ENCODE measurements at regions not wholly inside any gene's neighbourhood (a gene's known extent, or its start where the extent isn't known, plus 50 kb on each side); places are given as distances from the start of the nearest gene placed in this dataset.

- Mint-ChIP-seq H3K9me3 (no peaks in the 10 kb centered on the region), H3K36me3 (ENCODE audit: low read depth) (no peaks in the 10 kb centered on the region), H3K27ac (no peak overlapping the region), H3K4me1 (ENCODE audit: low read depth) (no peaks in the 10 kb centered on the region), H3K27me3 (ENCODE audit: low read depth) (peaks cover 2% of the 10 kb centered on the region), H3K4me3 (no peak overlapping the region)
- DNase-seq = no peak
- CTCF ChIA-PET = no interaction called here
- intact Hi-C loops (cut with micrococcal nuclease) = no loop called here
These were observed 353.5 kb downstream of the TCERG1L start for GRCh38 chr10:130958003-130958402.

- no peak overlapping the region for H3K27ac Mint-ChIP-seq
- no peaks in the 10 kb centered on the region for H3K36me3 Mint-ChIP-seq (ENCODE audit: low read depth)
These were observed 352.4 kb downstream of the TCERG1L start for GRCh38 chr10:130958981-130959751.

GRCh38 chr10:130959752-130960195 lies 351.7 kb downstream of the TCERG1L start:
- no peaks in the 10 kb centered on the region for H3K9me3 Mint-ChIP-seq
- H3K27ac Mint-ChIP-seq = no peak overlapping the region
- intact Hi-C loops (cut with micrococcal nuclease) = no loop called here
- H3K4me1 Mint-ChIP-seq (ENCODE audit: low read depth) = no peaks in the 10 kb centered on the region
- H3K36me3 Mint-ChIP-seq (ENCODE audit: low read depth) = no peaks in the 10 kb centered on the region
- no peak for DNase-seq
- H3K4me3 Mint-ChIP-seq = no peak overlapping the region
- H3K27me3 Mint-ChIP-seq (ENCODE audit: low read depth) = peaks cover 2% of the 10 kb centered on the region
- CTCF ChIA-PET = no interaction called here

More at GRCh38 chr10:130958981-130959751, 352.4 kb downstream of the TCERG1L start:
- DNase-seq = no peak
- Mint-ChIP-seq H3K27me3 (ENCODE audit: low read depth) (peaks cover 2% of the 10 kb centered on the region), H3K4me1 (ENCODE audit: low read depth) (no peaks in the 10 kb centered on the region), H3K4me3 (no peak overlapping the region), H3K9me3 (no peaks in the 10 kb centered on the region)
- CTCF ChIA-PET = no interaction called here
- intact Hi-C loops (cut with micrococcal nuclease) = no loop called here

- Mint-ChIP-seq H3K27me3 (ENCODE audit: low read depth) (peaks cover 2% of the 10 kb centered on the region), H3K4me3 (no peak overlapping the region), H3K27ac (no peak overlapping the region), H3K9me3 (no peaks in the 10 kb centered on the region), H3K4me1 (ENCODE audit: low read depth) (no peaks in the 10 kb centered on the region), H3K36me3 (ENCODE audit: low read depth) (no peaks in the 10 kb centered on the region)
- intact Hi-C loops (cut with micrococcal nuclease) = no loop called here
- CTCF ChIA-PET = no interaction called here
- no peak for DNase-seq
These were observed 351.0 kb downstream of the TCERG1L start for GRCh38 chr10:130960531-130960930.

GRCh38 chr10:130961506-130962239 lies 349.8 kb downstream of the TCERG1L start:
- CTCF ChIA-PET = no interaction called here
- peaks cover 2% of the 10 kb centered on the region for H3K27me3 Mint-ChIP-seq (ENCODE audit: low read depth)
- no peaks in the 10 kb centered on the region for H3K9me3 Mint-ChIP-seq

GRCh38 chr10:130962240-130963051 lies 349.1 kb downstream of the TCERG1L start:
- Mint-ChIP-seq H3K4me1 (ENCODE audit: low read depth) (no peaks in the 10 kb centered on the region), H3K27me3 (ENCODE audit: low read depth) (no peaks in the 10 kb centered on the region), H3K27ac (no peak overlapping the region), H3K9me3 (no peaks in the 10 kb centered on the region), H3K4me3 (no peak overlapping the region), H3K36me3 (ENCODE audit: low read depth) (no peaks in the 10 kb centered on the region)
- CTCF ChIA-PET = no interaction called here
- no peak for DNase-seq
- intact Hi-C loops (cut with micrococcal nuclease) = no loop called here

More at GRCh38 chr10:130961506-130962239, 349.8 kb downstream of the TCERG1L start:
- Mint-ChIP-seq H3K4me1 (ENCODE audit: low read depth) (no peaks in the 10 kb centered on the region), H3K4me3 (no peak overlapping the region), H3K27ac (no peak overlapping the region), H3K36me3 (ENCODE audit: low read depth) (no peaks in the 10 kb centered on the region)
- intact Hi-C loops (cut with micrococcal nuclease) = no loop called here
- no peak for DNase-seq

GRCh38 chr10:130963052-130963393 lies 348.5 kb downstream of the TCERG1L start:
- Mint-ChIP-seq H3K27me3 (ENCODE audit: low read depth) (no peaks in the 10 kb centered on the region), H3K4me1 (ENCODE audit: low read depth) (no peaks in the 10 kb centered on the region), H3K9me3 (no peaks in the 10 kb centered on the region), H3K4me3 (no peak overlapping the region), H3K36me3 (ENCODE audit: low read depth) (no peaks in the 10 kb centered on the region), H3K27ac (no peak overlapping the region)
- DNase-seq = no peak
- intact Hi-C loops (cut with micrococcal nuclease) = no loop called here
- CTCF ChIA-PET = no interaction called here

- intact Hi-C loops (cut with micrococcal nuclease) = no loop called here
- no peak overlapping the region for H3K27ac Mint-ChIP-seq
- CTCF ChIA-PET = no interaction called here
- DNase-seq = no peak
- no peaks in the 10 kb centered on the region for H3K36me3 Mint-ChIP-seq (ENCODE audit: low read depth)
- no peak overlapping the region for H3K4me3 Mint-ChIP-seq
- no peaks in the 10 kb centered on the region for H3K4me1 Mint-ChIP-seq (ENCODE audit: low read depth)
- no peaks in the 10 kb centered on the region for H3K9me3 Mint-ChIP-seq
- no peaks in the 10 kb centered on the region for H3K27me3 Mint-ChIP-seq (ENCODE audit: low read depth)
These were observed 347.6 kb downstream of the TCERG1L start for GRCh38 chr10:130963786-130964522.

- H3K9me3 Mint-ChIP-seq = no peaks in the 10 kb centered on the region
- no peak for DNase-seq
- H3K4me1 Mint-ChIP-seq (ENCODE audit: low read depth) = no peaks in the 10 kb centered on the region
- no peaks in the 10 kb centered on the region for H3K27me3 Mint-ChIP-seq (ENCODE audit: low read depth)
- no peaks in the 10 kb centered on the region for H3K36me3 Mint-ChIP-seq (ENCODE audit: low read depth)
- intact Hi-C loops (cut with micrococcal nuclease) = no loop called here
- CTCF ChIA-PET = no interaction called here
- H3K27ac Mint-ChIP-seq = no peak overlapping the region
- H3K4me3 Mint-ChIP-seq = no peak overlapping the region
These were observed 346.8 kb downstream of the TCERG1L start for GRCh38 chr10:130964771-130965170.

- Mint-ChIP-seq H3K27ac (no peak overlapping the region), H3K27me3 (ENCODE audit: low read depth) (no peaks in the 10 kb centered on the region)
These were observed 344.4 kb downstream of the TCERG1L start for GRCh38 chr10:130967161-130967560.

GRCh38 chr10:130967784-130968183 lies 343.7 kb downstream of the TCERG1L start:
- H3K27ac Mint-ChIP-seq = no peak overlapping the region
- no peaks in the 10 kb centered on the region for H3K36me3 Mint-ChIP-seq (ENCODE audit: low read depth)
- H3K9me3 Mint-ChIP-seq = no peaks in the 10 kb centered on the region
- CTCF ChIA-PET = no interaction called here
- H3K4me1 Mint-ChIP-seq (ENCODE audit: low read depth) = no peaks in the 10 kb centered on the region
- intact Hi-C loops (cut with micrococcal nuclease) = no loop called here
- no peak overlapping the region for H3K4me3 Mint-ChIP-seq
- no peak for DNase-seq
- H3K27me3 Mint-ChIP-seq (ENCODE audit: low read depth) = no peaks in the 10 kb centered on the region

More at GRCh38 chr10:130967161-130967560, 344.4 kb downstream of the TCERG1L start:
- Mint-ChIP-seq H3K9me3 (no peaks in the 10 kb centered on the region), H3K4me1 (ENCODE audit: low read depth) (no peaks in the 10 kb centered on the region), H3K4me3 (no peak overlapping the region), H3K36me3 (ENCODE audit: low read depth) (no peaks in the 10 kb centered on the region)
- intact Hi-C loops (cut with micrococcal nuclease) = no loop called here
- CTCF ChIA-PET = no interaction called here
- DNase-seq = no peak

GRCh38 chr10:130968511-130968910 lies 343.0 kb downstream of the TCERG1L start:
- no peaks in the 10 kb centered on the region for H3K4me1 Mint-ChIP-seq (ENCODE audit: low read depth)
- no peaks in the 10 kb centered on the region for H3K9me3 Mint-ChIP-seq
- H3K27ac Mint-ChIP-seq = no peak overlapping the region
- DNase-seq = no peak
- CTCF ChIA-PET = no interaction called here
- H3K4me3 Mint-ChIP-seq = no peak overlapping the region
- H3K27me3 Mint-ChIP-seq (ENCODE audit: low read depth) = no peaks in the 10 kb centered on the region
- no peaks in the 10 kb centered on the region for H3K36me3 Mint-ChIP-seq (ENCODE audit: low read depth)
- intact Hi-C loops (cut with micrococcal nuclease) = no loop called here
